GM18511 (cell line): ENCODE measurements at regions not wholly inside any gene's neighbourhood (a gene's known extent, or its start where the extent isn't known, plus 50 kb on each side); places are given as distances from the start of the nearest gene placed in this dataset.
"Not testable (repeated sequence)": the region's sequence is repeated elsewhere in the genome, so short reads cannot be mapped to it uniquely, and the experiment has no call there.

ENCODE experiments used
- ATAC-seq: cut with Tn5 transposase; IDR thresholded peaks from one replicate; pipeline ENCODE4 v1.9.1; 2021; ENCODE audit warnings: mild to moderate bottlenecking, moderate library complexity; ENCODE audit not compliant: unreplicated experiment

DNA sequence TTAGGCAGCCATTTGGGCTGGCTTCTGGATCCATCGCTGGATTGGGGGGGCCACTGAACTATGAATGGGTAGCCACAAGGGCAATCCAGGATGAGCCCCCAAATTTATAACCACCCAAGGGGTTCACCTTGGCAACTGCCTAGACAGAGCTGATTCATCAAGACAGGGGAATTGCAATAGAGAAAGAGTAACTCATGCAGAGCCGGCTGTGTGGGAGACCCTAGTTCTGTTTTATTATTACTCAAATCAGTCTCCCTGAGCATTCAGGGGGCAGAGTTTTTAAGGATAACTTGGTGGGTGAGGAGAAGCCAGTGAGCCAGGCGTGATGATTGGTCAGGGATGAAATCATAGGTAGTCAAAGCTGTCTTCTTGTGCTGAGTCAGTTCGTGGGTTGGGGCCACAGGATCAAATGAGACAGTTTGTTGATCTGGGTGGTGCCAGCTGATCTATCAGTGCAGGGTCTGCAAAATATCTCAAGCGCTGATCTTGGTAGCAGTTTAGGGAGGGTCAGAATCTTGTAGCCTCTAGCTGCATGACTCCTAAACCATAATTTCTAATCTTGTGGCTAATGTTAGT, 57.9 kb downstream of the DNAJB9 start:
- ATAC-seq: no peak

DNA sequence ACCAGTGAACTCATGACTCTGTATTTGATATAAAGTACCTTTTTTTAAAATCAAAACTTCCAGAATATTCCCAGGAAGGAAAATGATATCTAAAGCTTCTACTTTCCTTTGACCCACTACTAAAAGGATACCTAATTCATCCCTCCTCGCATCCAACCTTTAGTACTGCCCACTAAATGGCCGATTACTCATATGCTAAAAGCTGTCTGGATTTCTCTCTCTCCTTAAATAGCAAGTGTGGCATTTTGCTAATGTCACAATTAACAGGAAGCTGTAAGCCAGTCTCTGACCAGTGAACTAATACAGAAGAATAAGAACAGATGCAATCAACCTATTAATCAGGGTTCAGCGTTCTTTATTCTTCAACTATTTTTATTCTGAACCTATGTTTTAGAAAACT, 59.0 kb downstream of the DNAJB9 start:
- no peak for ATAC-seq

DNA sequence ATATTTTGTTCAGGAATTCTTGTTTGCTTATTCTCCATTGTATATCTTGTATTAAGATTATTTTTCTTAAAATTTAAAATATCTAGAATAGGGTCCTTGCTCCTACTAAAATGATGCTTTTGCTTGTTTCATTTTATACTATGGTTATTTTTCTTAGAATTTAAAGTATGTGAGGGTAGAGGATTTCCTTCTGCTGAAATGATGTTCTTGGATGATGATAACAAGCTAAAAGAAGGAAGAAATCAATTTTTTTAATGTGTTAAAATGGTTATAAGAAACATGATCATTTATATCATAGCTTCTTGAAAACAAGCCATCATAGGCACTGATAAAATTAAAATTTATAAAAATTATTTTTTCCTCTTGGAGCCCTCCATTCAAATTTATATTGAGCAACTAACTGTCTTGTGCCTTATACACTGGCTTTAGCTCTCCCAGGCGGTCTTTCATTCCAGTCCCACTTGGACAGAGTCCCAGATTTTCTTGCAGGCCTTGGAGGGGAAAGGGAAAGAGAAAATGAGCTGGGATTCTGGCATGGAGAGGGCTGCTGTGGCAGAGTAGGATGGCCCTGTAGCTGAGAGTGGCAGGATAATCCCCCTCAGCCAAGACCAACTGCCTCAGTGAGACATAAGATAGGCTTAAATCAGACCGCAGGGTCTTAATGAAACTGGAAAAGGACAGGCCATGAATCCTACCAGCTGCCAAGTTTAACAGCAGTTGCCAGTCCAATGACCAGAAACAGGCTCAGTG, 60.2 kb downstream of the DNAJB9 start:
- ATAC-seq: no peak

DNA sequence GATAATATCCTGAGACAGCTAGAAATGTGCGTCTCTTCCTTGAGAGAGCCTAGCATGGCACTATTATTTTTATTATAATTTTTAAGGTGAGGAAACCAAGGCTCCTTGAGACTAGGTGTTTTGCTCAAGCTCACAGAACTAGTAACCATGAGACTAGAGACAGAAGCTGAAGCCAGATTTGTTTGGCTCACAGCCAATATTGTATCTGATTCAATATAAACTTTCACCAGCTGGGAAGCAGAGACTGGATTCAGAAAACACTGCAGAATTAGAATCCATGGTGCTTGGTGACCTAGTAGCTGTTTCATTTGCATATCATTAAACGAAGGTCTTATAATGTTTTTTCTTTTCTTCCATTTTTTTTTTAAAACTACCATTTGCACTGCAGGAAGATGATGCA, 64.4 kb downstream of the DNAJB9 start:
- ATAC-seq: no peak

DNA sequence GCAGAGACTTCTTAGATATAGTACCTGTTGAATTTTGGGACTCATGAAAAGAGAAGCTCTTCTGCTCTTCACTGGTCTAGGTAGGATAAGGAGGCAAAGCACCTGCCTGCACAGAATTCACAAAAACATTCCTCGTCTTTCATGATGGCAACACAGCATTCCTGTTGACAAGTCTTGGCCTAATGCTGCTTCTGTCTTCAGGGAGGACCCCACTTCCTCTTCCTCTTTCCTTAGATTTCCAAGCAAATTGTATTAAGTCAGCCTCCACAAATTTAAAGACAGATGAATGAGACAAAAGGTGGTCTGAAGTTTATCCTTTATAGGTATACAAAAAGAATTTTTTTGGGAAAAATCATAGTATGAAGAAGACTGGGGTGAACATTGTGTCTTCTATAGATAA, 64.9 kb downstream of the DNAJB9 start:
- no peak for ATAC-seq

DNA sequence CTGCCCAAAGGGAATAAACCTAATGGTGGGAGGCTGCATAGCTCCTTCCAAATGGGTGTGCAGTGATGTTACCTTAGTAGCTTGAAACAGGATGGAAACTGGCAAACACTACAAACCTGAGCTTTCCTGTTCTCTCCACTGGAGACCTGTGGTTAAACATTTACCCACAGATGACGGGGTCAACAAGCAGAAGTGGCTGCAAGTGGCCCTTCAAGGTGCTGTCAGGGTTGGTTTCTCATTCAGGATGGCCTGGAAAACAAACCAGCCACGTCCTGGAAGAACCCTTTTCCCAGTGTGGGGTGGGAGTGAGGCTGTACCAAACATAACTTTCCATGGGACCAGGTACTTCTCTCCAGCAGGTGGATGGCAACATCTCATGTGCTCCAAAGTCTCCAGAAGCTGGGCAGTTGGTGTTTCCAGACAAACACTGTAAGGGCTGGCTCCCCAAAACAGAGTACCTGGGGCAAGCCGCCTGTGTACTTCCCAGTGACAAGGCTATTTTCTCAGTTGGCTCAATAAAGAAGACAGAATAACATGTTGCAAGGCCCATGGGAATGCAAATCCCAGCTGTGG, 67.5 kb downstream of the DNAJB9 start:
- no peak for ATAC-seq

DNA sequence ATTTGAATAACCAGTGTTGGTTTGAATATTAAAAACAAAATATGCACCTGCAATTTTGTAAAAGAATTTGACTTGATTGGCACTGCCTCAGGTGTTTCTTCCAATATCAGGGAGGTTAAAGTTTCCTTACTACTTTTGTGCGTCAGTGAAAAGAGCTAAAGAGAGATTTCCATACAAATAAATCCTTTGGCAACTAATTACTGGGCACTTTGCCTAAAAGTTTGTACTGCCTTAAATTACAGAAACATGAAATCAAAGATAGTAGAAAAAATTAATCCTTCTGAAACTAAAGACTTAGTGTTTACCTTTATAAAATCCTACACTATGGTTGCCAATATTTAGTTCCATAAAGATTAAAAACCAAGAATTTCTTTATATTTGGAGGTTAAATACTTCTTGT, 72.5 kb downstream of the DNAJB9 start:
- no peak for ATAC-seq

DNA sequence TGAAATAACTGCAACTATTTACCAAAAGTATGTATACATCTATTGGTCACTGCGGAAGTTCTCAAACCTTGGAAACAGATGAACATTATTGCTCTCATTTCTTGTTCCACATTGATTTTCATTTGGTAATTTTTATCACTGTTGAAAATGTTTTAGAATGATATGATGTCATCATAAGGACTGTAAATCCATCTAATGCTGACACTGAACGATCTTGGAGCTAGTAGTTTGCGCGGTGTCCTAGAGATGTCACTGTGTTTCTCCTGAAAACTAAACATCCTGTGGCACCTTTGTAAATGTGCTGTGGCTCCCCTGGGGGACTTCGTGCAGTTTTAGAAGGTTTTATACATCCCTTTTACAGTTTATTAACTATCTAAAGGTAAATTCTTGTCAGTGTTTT, 73.5 kb downstream of the DNAJB9 start:
- no peak for ATAC-seq

DNA sequence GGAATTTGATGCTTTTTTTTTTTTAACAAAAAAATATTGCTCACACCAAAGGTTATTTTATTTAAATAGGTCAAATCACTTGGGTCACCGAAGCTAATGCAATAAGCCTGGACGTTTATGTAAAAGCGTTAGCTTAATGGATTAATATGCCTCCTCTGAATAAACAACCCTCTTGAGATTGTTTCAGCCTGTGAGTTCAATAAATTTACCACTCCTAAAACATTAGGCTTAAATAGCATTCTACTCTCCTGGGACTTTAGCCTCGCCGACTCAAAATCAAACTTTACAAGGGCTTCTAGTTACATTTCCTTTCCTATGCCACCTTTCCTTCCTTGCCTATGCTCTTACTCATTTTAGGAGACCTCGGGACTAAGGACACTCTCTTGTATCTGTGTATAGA, 79.3 kb downstream of the DNAJB9 start:
- ATAC-seq: no peak

DNA sequence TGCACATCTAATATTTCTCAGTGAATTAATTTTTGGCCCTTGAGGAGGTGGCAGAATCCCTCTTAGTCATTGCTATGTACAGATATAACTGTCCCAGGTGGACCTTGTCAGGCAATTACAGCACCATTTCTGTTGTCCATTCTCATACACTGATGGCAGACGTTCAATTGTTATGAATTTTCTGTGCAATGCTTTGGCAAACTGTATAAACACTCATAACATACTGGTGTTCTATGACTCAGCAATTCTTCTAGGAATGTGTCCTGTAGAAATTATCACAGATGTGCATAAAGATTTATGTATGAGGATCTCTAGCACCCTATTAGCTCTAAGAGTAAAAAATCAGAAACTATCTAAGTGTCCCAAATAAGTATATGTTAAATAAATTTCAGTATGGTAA, 80.8 kb downstream of the DNAJB9 start:
- no peak for ATAC-seq

DNA sequence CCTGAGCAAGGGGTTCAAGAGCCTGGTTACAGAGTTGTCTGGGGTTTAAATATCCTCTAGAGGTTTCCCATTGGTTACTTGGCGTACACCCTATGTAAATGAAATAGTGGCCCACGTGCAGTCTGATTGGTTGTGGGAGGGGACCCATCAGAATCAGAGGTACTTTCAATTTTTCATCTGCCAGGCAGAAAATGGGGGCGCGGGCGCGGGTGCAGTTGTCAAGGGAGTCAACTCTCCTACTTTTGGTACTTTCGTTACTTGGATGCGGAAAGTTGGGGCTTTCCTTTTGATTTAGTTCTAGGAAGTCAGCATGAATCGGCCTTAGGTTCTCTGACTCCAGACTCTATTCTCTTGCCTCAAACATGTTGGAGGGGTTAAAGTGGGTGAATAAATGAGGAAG, 83.2 kb downstream of the DNAJB9 start:
- ATAC-seq: no peak

DNA sequence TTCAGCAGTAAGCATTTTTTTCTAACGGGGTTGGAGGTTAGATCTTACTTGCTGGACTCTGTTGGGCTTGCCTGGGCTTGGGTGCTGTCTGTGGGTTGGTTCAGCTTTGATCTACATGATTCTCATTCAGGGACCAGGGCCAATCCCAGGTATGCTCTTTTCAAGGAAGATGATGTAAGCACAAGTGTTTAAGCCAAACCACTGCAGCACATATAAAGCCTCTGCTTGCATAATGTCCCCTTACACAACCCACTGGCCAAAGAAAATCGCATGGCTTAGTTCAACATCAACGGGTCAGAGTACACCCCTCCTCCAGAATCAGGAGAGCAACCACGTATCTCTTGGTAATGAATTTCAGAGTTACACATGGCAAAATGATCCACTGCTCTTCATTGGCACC, 83.9 kb downstream of the DNAJB9 start:
- ATAC-seq: no peak

DNA sequence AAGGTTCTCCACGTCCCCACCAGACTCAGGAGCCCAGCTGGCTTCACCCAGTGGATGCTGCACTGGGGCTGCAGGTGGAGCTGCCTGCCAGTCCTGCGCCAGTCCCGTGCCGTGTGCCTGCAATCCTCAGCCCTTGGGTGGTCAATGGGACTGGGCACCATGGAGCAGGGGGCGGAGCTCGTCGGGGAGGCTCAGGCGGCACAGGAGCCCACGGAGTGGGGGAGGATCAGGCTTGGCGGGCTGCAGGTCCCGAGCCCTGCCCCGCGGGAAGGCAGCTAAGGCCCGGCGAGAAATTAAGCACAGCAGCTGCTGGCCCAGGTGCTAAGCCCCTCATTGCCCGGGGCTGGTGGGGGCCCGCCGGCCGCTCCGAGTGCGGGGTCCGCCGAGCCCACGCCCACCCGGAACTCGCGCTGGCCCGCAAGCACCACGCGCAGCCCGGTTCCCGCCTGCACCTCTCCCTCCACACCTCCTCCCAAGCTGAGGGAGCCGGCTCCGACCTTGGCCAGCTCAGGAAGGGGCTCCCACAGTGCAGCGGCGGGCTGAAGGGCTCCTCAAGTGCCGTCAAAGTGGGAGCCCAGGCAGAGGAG, 87.6 kb downstream of the DNAJB9 start:
- not testable (repeated sequence) for ATAC-seq

DNA sequence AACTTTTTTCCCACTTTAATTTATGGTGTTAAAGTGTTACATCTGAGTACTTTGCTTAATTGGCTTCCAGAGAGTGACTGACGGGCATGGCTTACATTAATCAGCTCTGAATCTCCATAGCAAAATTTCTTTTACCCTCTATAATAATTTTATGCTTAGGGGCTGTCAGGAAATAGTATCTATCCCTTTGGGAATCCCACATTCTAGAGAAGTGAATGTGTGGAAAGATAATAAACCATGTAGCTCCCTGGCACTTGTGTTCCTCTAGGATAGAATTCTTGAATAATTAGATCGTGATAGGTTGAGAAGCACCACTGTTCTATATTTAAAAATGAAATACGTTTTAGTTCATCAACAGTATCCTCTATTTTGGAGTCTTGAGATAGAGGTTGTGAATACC, 89.6 kb downstream of the DNAJB9 start:
- no peak for ATAC-seq

DNA sequence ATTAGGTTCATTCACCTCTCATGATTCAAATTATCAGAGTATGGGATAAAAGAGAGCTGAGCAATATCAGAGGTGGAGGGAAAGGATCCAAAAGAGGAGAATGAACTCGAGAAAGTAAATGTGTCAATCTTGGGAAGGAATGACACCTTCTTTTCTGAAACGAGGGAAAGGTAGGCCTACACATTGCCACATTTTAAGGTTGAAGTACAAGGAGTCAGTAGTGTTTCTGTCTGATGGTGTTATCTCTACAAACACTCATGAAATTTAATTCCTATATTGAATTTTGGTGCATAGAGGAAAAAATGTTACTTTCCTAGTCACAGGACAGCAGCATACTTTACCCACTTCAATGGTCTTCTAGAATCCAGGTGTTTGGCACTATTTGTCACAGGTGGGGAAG, 90.2 kb downstream of the DNAJB9 start:
- no peak for ATAC-seq

DNA sequence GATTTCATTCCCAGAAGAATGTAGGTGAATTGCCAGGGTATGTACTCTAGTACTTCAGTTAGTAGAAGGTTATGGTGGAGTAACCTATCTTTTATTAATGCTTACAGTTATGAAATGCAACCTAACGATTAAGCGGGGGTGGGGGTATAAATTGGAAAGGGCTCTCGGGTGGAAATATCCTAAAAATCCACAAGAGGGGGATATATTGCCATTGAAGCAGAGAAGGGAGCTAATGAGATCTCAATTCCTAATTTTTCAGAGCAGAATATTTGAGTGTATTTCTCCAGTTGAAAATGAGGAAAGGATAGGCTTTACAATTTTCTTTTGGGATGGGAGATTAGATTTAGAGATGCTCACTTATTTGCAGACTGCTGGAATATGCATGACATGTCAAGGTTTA, 90.8 kb downstream of the DNAJB9 start:
- ATAC-seq: no peak

DNA sequence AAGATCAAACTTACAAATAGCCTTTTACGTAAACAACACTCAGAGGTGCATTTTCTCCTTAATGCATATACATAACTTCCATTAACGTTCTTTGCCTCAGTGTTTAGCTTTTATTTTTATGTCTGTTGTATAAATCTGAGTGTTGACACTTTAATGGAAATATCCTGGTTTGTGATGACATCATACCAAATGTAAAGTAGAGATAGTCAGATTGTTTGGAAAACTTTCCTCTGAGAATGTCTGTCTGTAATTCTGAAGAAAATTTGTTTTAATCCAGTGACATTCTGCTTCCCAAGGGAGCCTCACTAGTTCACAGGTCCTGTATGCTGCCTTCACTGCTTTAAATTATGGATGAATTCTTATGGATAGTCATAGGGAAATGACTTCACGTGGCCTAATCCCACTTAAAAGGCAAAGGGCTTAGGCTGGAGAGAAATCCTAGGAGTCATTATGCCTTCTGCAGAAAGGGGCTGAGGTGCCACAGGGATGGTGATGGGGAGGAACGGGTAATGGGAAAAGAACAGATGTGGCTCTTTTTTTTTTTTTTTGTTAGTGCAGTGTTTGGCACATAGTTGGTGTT, 93.2 kb downstream of the DNAJB9 start:
- no peak for ATAC-seq

DNA sequence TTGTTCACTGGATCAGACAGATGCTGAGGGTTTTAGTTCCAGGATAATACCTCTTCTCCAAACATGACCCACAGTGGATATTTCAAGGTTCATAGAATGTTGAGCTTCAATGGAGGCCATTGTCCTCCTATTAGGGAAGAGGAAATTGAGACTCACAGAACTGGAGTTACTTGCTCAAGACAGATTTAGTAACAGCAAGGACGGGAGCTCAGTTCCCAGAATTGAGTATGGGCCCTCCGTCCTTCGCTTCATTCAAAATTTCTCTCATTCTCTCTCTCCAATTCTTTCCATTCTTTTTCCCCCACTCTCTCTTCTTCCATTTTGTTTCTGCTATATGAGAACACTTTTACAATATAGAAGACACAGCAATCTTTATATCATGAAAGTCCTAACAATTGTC, 94.0 kb downstream of the DNAJB9 start:
- no peak for ATAC-seq

DNA sequence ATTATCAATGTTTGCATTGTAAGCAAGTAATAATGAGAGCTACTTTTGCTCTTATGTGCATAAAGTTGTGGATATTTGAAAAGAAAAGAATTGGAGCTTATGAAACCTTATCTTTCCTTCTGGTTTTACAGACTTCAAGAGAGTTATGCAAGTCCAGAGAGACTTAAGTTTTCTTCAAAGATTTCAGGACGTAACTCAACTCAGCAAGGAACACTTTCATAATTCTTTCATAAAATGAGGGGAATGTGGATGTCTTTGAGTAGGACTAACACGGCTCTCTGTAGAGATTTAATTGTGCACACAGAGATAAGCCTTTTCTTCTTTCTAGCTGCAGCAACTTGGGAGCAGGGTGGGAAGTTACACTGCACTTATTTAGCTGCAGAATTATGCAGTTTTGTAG, 97.5 kb downstream of the DNAJB9 start:
- ATAC-seq: no peak

DNA sequence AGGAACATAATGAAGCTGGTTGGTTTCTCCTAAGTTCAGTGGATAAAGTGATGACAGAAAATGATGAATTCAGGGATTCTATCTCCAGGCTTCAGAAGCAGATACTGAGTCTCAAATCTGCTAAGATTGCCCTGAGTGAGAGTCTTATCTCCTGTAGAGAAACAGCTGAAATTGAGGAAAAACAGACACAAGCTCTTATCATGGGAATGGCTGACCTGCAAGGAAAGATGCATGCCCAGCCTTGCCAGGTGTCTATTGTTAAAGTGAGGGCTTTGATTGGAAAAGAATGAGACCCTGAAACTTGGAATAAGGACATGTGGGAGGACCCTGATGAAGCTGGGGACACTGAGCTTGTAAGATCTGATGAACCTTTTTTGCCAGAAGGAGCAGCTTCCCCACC, 100.3 kb downstream of the DNAJB9 start:
- ATAC-seq: no peak

DNA sequence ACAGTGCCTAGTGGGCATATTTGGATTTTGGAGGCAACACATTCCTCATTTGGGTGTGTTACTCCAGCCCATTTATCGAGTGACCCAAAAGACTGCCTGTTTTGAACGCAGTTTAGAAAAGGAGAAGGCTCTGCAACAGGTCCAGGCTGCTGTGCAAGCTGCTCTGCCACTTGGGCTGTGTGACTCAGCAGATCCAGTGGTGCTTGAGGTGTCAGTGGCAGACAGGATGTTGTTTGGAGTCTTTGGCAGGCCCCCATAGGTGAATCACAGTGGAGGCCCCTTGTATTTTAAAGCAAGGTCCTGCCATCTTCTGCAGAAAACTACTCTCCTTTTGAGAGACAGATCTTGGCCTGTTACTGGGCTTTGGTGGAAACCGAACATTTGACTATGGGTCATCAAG, 104.0 kb downstream of the DNAJB9 start:
- not testable (repeated sequence) for ATAC-seq

DNA sequence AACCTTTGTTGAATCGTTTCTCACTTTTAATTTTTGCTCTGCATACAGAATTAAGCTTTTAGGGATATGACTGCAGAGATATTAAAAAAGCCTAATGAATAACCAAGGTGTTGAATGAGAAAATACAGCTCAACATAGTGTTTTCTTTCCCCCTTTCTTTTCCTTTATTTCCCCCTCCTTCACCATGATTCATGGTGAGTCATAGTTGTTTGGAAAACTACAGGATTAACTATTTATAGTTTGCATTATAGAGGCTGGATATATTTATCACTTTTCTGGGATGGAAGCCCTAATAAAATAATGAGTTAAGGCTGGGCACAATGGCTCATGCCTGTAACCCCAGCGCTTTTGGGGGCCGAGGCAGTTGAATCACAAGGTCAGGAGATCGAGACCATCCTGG, 115.0 kb downstream of the DNAJB9 start:
- ATAC-seq: no peak
